ENCODE measurements at regions not wholly inside any gene's neighbourhood (a gene's known extent, or its start where the extent isn't known, plus 50 kb on each side); places are given as distances from the start of the nearest gene placed in this dataset.

- TF ChIP-seq CTCF (IDR thresholded peaks at IDR 0.05) (no peak), POLR2A (IDR thresholded peaks at IDR 0.05) (no peak)
Measured at GRCh38 chr5:3221432-3221831, 374.2 kb upstream of the IRX1 start.

Data from thyroid gland (tissue), 4 donors.